ENCODE measurements at regions not wholly inside any gene's neighbourhood (a gene's known extent, or its start where the extent isn't known, plus 50 kb on each side); places are given as distances from the start of the nearest gene placed in this dataset.

GRCh38 chr7:13604178-13604577 is 385.3 kb downstream of the ETV1 start:
- Histone ChIP-seq H2AFZ (no peak overlapping the region), H3F3A (replicated peaks; ENCODE audit: low read depth) (no peaks in the 10 kb centered on the region), H3K4me1 (ENCODE audit: insufficient read depth) (no peaks in the 10 kb centered on the region), H3K27me3 (ENCODE audit: insufficient read depth) (no peaks in the 10 kb centered on the region), H3K4me2 (no peak overlapping the region), H4K20me1 (replicated peaks; ENCODE audit: insufficient read depth) (no peaks in the 10 kb centered on the region), H3K9me2 (ENCODE audit: insufficient read depth) (no peaks in the 10 kb centered on the region), H3K27ac (ENCODE audit: low read depth) (no peak overlapping the region), H3K36me3 (ENCODE audit: insufficient read depth) (no peaks in the 10 kb centered on the region), H3K79me2 (replicated peaks; ENCODE audit: insufficient read depth) (no peaks in the 10 kb centered on the region), H3K4me3 (no peak overlapping the region)
- Mint-ChIP-seq H3K36me3 (ENCODE audit: low read depth) (peaks cover 15% of the 10 kb centered on the region), H3K4me3 (no peak overlapping the region), H3K4me1 (no peaks in the 10 kb centered on the region), H3K27me3 (ENCODE audit: insufficient read depth, low read depth, poor library complexity) (peaks cover 1% of the 10 kb centered on the region), H3K9me3 (peaks cover 20% of the 10 kb centered on the region), H3K27ac (no peak overlapping the region)
- no peak for ATAC-seq
- no peak for TF ChIP-seq ZNF462 (CRISPR knock-in tag; IDR thresholded peaks at IDR 0.05)
- TF ChIP-seq STAT1 (IDR thresholded peaks at IDR 0.05; ENCODE audit: unreplicated experiment) = no peak
- TF ChIP-seq NANOG (IDR thresholded peaks at IDR 0.05; ENCODE audit: borderline replicate concordance) = no peak
- no peak for TF ChIP-seq ZNF114 (CRISPR knock-in tag; IDR thresholded peaks at IDR 0.05)
- no peak for TF ChIP-seq JUNB (IDR thresholded peaks at IDR 0.05; ENCODE audit: unreplicated experiment)
- TF ChIP-seq ZNF331 (CRISPR knock-in tag; IDR thresholded peaks at IDR 0.05; ENCODE audit: low read depth) = no peak
- no peak for TF ChIP-seq POLR2AphosphoS5 (IDR thresholded peaks at IDR 0.05; ENCODE audit: low read depth)
- no peak for TF ChIP-seq EZH2 (IDR thresholded peaks at IDR 0.05; ENCODE audit: low read depth, unreplicated experiment)
- TF ChIP-seq ETS1 (IDR thresholded peaks at IDR 0.05) = no peak
- no peak for TF ChIP-seq CREB1 (CRISPR knock-in tag; IDR thresholded peaks at IDR 0.05; ENCODE audit: low read depth)
- no peak for TF ChIP-seq CTCF (conservative IDR thresholded peaks at IDR 0.05; ENCODE audit: low read depth in 2 of 2)
- TF ChIP-seq EZH2phosphoT487 (IDR thresholded peaks at IDR 0.05; ENCODE audit: unreplicated experiment) = no peak
- no peak for TF ChIP-seq REST (IDR thresholded peaks at IDR 0.05; ENCODE audit: unreplicated experiment)
- no peak for DNase-seq (ENCODE audit: low spot score)

Data from GM23338 (cell line).